GM10248 (cell line): ENCODE measurements at regions not wholly inside any gene's neighbourhood (a gene's known extent, or its start where the extent isn't known, plus 50 kb on each side); places are given as distances from the start of the nearest gene placed in this dataset.

ENCODE experiments used
- CTCF ChIA-PET: fragments of 300-600 bp; sonication (Branson Sonifier 250); formaldehyde crosslinking; extraction: SDS; loops from one replicate; lab custom pipeline; 2021; ENCODE audit warnings: antibody characterized with exemption; lab: Yijun Ruan, JAX
- POLR2A ChIA-PET: fragments of 350-650 bp; sonication (Branson Sonifier 250); formaldehyde crosslinking; extraction: SDS; loops from one replicate; lab custom pipeline; 2020; ENCODE audit warnings: antibody characterized with exemption; lab: Yijun Ruan, JAX
- DNase-seq: peaks from one replicate; pipeline ENCODE4 v3.0.0; 2012; ENCODE audit errors: extremely low spot score
- CTCF ChIP-seq: IDR thresholded peaks from 2 replicates; pipeline ENCODE4 v1.5.1; 2012; ENCODE audit warnings: mild to moderate bottlenecking, low read depth; ENCODE audit errors: extremely low read depth, missing control alignments, control extremely low read depth

DNA sequence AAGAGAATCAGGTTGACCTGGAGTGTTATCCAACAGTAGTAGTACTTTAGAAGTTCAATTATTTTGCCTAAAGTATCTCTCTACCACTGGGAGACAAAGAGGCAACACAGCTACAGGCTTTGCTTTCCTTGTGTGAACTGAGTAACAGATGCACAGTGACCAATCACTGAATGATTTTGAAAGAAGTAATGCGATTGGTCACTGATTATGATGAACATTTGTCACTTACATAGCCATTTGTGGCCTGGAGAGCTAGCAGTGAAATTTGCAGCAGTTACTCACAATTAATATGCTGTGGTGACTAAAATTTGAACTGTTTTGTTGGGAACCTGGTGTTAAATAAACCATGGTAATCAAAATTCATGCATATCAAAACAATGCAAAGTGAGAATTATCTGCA lies 508.7 kb upstream of the DIPK2B start:
- DNase-seq = no peak
- CTCF ChIA-PET = no interaction called here
- POLR2A ChIA-PET = no interaction called here
- no peak for TF ChIP-seq CTCF

DNA sequence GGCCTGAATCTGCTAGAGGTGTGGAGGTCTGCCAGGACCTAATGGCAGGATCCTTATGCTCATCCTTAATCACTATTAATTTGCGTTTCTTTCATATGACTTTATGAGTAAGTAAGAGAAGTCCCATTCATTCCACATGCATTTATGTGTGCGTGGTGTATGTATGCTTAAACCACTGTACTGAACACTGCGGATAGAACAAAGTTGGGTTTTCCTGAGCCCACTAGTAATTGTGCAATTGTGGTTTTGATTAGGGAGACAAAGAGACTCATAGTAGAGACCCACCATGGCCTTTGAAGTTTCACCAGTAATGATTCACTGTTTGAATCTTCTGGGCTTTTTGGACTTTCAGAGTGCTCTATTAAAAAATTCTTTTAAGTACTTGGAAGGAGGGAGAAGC lies 498.5 kb upstream of the DIPK2B start:
- no peak for DNase-seq
- ChIA-PET CTCF (no interaction called here), POLR2A (no interaction called here)
- TF ChIP-seq CTCF = no peak

DNA sequence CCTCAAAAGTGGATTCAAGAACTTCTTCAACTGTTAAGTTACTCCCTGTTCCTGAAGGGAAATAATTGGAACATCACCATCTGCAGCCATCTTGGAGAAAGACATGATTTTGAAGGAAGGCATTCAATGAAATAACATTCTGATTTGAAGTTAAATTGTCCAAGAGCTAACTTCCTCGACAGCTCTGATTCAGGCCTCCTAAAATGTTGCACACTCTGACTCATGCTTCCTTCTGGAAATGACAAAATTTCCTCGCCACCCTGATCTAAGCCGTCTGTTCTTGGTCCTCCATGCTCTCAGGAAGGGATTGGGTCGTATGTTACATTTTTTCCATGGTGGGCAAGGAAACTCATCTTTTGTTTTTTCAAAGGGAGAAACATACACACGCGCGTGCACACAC lies 496.9 kb upstream of the DIPK2B start:
- CTCF ChIA-PET = no interaction called here
- POLR2A ChIA-PET = no interaction called here
- DNase-seq = no peak
- no peak for TF ChIP-seq CTCF

DNA sequence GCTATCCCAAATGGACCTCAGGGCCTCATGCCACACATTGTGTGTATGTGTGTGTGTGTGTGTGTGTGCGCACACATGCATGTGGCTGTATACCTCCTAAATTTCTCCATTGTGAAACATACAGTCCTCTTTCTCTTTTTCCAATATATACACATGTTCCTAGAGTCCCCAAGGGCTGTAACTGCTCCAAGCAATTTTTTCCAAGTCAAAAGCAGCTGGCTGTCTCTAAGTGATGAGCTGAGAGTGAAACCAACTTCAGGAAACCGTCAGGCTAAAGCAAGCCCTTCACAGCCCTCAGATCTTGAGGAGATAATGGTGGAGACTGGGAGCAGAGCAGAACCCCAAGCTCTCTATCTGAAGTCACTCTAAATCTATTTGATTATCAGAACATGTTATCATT lies 496.1 kb upstream of the DIPK2B start:
- CTCF ChIA-PET = no interaction called here
- no peak for TF ChIP-seq CTCF
- DNase-seq = no peak
- POLR2A ChIA-PET = no interaction called here

- CTCF ChIA-PET = no interaction called here
- DNase-seq = no peak
- POLR2A ChIA-PET = no interaction called here
- no peak for TF ChIP-seq CTCF
These were observed 489.3 kb upstream of the DIPK2B start for GRCh38 chrX:45689971-45690370.

GRCh38 chrX:45683914-45684313 lies 483.2 kb upstream of the DIPK2B start:
- TF ChIP-seq CTCF = no peak
- CTCF ChIA-PET = no interaction called here
- POLR2A ChIA-PET = no interaction called here
- no peak for DNase-seq

- ChIA-PET POLR2A (no interaction called here), CTCF (interaction anchor here (1.6 kb wide), 1 partner anchor 11 kb away, joined by 4 read pairs; no protein-coding TSS in a partner anchor)
- TF ChIP-seq CTCF = no peak
- no peak for DNase-seq
These were observed 481.2 kb upstream of the DIPK2B start for GRCh38 chrX:45681891-45682290.
